ENCODE measurements at regions not wholly inside any gene's neighbourhood (a gene's known extent, or its start where the extent isn't known, plus 50 kb on each side); places are given as distances from the start of the nearest gene placed in this dataset.

- TF ChIP-seq, protein P1, sequence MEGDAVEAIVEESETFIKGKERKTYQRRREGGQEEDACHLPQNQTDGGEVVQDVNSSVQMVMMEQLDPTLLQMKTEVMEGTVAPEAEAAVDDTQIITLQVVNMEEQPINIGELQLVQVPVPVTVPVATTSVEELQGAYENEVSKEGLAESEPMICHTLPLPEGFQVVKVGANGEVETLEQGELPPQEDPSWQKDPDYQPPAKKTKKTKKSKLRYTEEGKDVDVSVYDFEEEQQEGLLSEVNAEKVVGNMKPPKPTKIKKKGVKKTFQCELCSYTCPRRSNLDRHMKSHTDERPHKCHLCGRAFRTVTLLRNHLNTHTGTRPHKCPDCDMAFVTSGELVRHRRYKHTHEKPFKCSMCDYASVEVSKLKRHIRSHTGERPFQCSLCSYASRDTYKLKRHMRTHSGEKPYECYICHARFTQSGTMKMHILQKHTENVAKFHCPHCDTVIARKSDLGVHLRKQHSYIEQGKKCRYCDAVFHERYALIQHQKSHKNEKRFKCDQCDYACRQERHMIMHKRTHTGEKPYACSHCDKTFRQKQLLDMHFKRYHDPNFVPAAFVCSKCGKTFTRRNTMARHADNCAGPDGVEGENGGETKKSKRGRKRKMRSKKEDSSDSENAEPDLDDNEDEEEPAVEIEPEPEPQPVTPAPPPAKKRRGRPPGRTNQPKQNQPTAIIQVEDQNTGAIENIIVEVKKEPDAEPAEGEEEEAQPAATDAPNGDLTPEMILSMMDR (IDR thresholded peaks at IDR 0.05; ENCODE audit: control insufficient read depth, insufficient read depth, low read depth, low read length, missing control alignments) = no peak
- DNase-seq (ENCODE audit: low read depth) = no peak
- H3K4me3 ChIP-seq (ENCODE audit: control insufficient read depth, low read depth, low read length) = no peak overlapping the region
These were observed 79.5 kb upstream of the SLC8A1 start for GRCh38 chr2:40531359-40531758.

DNA sequence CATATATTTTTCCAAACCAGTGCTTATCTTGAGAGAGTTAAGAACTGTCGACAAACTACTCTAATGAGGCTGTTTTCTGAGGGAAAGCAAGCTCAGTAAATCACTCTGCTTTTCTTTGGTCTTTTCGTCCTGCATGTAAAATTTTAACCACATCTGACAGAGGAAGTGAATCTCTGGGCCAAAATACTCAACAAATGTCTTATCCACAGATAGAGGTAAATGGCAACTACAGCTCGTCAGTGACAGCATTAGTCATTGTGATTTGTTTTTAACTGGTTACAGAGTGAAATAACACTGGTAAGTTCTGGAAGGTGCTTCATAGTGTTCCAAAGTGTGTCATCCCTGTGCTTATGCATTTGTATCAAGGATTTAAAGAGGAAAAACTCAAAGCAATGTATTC, 82.6 kb upstream of the SLC8A1 start:
- H3K4me3 ChIP-seq (ENCODE audit: control insufficient read depth, low read depth, low read length) = no peak overlapping the region
- no peak for DNase-seq (ENCODE audit: low read depth)
- TF ChIP-seq, protein P1 (IDR thresholded peaks at IDR 0.05; ENCODE audit: control insufficient read depth, insufficient read depth, low read depth, low read length, missing control alignments) = no peak

- TF ChIP-seq, protein P1 (IDR thresholded peaks at IDR 0.05; ENCODE audit: control insufficient read depth, insufficient read depth, low read depth, low read length, missing control alignments) = no peak
- H3K4me3 ChIP-seq (ENCODE audit: control insufficient read depth, low read depth, low read length) = no peak overlapping the region
- no peak for DNase-seq (ENCODE audit: low read depth)
These were observed 84.1 kb upstream of the SLC8A1 start for GRCh38 chr2:40535972-40536371.

- H3K4me3 ChIP-seq (ENCODE audit: control insufficient read depth, low read depth, low read length) = no peak overlapping the region
- DNase-seq (ENCODE audit: low read depth) = no peak
- TF ChIP-seq, protein P1 (IDR thresholded peaks at IDR 0.05; ENCODE audit: control insufficient read depth, insufficient read depth, low read depth, low read length, missing control alignments) = no peak
These were observed 88.1 kb upstream of the SLC8A1 start for GRCh38 chr2:40540026-40540425.

- no peak for DNase-seq (ENCODE audit: low read depth)
- no peak overlapping the region for H3K4me3 ChIP-seq (ENCODE audit: control insufficient read depth, low read depth, low read length)
- TF ChIP-seq, protein P1 (IDR thresholded peaks at IDR 0.05; ENCODE audit: control insufficient read depth, insufficient read depth, low read depth, low read length, missing control alignments) = no peak
These were observed 91.5 kb upstream of the SLC8A1 start for GRCh38 chr2:40543381-40543780.

DNA sequence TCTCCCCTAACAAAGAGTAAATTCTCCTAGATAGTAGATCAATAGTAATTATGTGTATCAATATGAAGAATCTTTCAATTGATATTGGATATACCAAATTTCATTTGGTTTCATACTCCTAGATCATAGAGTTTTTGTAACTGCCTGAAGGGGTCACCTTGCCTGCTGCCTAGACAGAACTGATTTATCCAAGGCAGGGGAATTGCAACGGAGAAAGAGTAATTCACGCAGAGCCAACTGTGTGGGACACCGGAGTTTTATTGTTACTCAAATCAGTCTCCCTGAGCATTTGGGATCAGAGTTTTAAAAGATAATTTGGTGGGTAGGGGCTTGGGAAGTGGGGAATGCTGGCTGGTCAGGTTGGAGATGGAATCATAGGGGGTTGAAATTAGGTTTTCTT, 92.2 kb upstream of the SLC8A1 start:
- TF ChIP-seq, protein P1 (IDR thresholded peaks at IDR 0.05; ENCODE audit: control insufficient read depth, insufficient read depth, low read depth, low read length, missing control alignments) = no peak
- no peak overlapping the region for H3K4me3 ChIP-seq (ENCODE audit: control insufficient read depth, low read depth, low read length)
- DNase-seq (ENCODE audit: low read depth) = no peak

GRCh38 chr2:40545645-40546044, 93.8 kb upstream of the SLC8A1 start:
- DNase-seq (ENCODE audit: low read depth) = no peak
- TF ChIP-seq, protein P1 (IDR thresholded peaks at IDR 0.05; ENCODE audit: control insufficient read depth, insufficient read depth, low read depth, low read length, missing control alignments) = no peak
- no peak overlapping the region for H3K4me3 ChIP-seq (ENCODE audit: control insufficient read depth, low read depth, low read length)
